Islet precursor cell (in vitro differentiated cells): ENCODE measurements at regions not wholly inside any gene's neighbourhood (a gene's known extent, or its start where the extent isn't known, plus 50 kb on each side); places are given as distances from the start of the nearest gene placed in this dataset.

Source experiments
- DNase-seq: peaks from one replicate; pipeline ENCODE4 v3.0.0-alpha.2; 2018

GRCh38 chr9:87428659-87429058, 69.0 kb upstream of the DAPK1 start:
- peak; percentile 72 for DNase-seq

- no peak for DNase-seq
Measured at GRCh38 chr9:87431837-87432236, 65.8 kb upstream of the DAPK1 start.

- no peak for DNase-seq
Measured at GRCh38 chr9:87433853-87434252, 63.8 kb upstream of the DAPK1 start.

GRCh38 chr9:87434366-87434765, 63.3 kb upstream of the DAPK1 start:
- DNase-seq = no peak

- no peak for DNase-seq
Measured at GRCh38 chr9:87435189-87435880, 62.3 kb upstream of the DAPK1 start.

- DNase-seq = no peak
Measured at GRCh38 chr9:87436716-87437115, 61.0 kb upstream of the DAPK1 start.

GRCh38 chr9:87437966-87438365, 59.7 kb upstream of the DAPK1 start:
- DNase-seq = no peak

GRCh38 chr9:87441251-87441650, 56.4 kb upstream of the DAPK1 start:
- no peak for DNase-seq

- peak; percentile 62 for DNase-seq
Measured at GRCh38 chr9:87442451-87442850, 55.2 kb upstream of the DAPK1 start.

GRCh38 chr9:87443006-87443405, 54.7 kb upstream of the DAPK1 start:
- no peak for DNase-seq

- DNase-seq = no peak
Measured at GRCh38 chr9:87443461-87443860, 54.2 kb upstream of the DAPK1 start.

- no peak for DNase-seq
Measured at GRCh38 chr9:87445646-87446045, 52.0 kb upstream of the DAPK1 start.

GRCh38 chr9:87446527-87446926, 51.1 kb upstream of the DAPK1 start:
- no peak for DNase-seq

- DNase-seq = peak; percentile 56
Measured at GRCh38 chr9:87447547-87448432, 49.9 kb upstream of the DAPK1 start.
